ENCODE measurements at regions not wholly inside any gene's neighbourhood (a gene's known extent, or its start where the extent isn't known, plus 50 kb on each side); places are given as distances from the start of the nearest gene placed in this dataset.

- no peak for TF ChIP-seq CTCF (IDR thresholded peaks at IDR 0.05)
Observed at GRCh38 chr9:28922891-28923290, 1349.6 kb upstream of the C9orf72 start.

- TF ChIP-seq CTCF (IDR thresholded peaks at IDR 0.05): no peak
Observed at GRCh38 chr9:28923351-28923750, 1350.1 kb upstream of the C9orf72 start.

GRCh38 chr9:28925157-28925556 lies 1351.9 kb upstream of the C9orf72 start:
- no peak for TF ChIP-seq CTCF (IDR thresholded peaks at IDR 0.05)

- no peak for TF ChIP-seq CTCF (IDR thresholded peaks at IDR 0.05)
Observed at GRCh38 chr9:28926306-28926705, 1353.0 kb upstream of the C9orf72 start.

GRCh38 chr9:28927691-28928090 lies 1354.4 kb upstream of the C9orf72 start:
- no peak for TF ChIP-seq CTCF (IDR thresholded peaks at IDR 0.05)

GRCh38 chr9:28929433-28929832 lies 1356.2 kb upstream of the C9orf72 start:
- TF ChIP-seq CTCF (IDR thresholded peaks at IDR 0.05): no peak

- no peak for TF ChIP-seq CTCF (IDR thresholded peaks at IDR 0.05)
Observed at GRCh38 chr9:28930766-28931165, 1357.5 kb upstream of the C9orf72 start.

- TF ChIP-seq CTCF (IDR thresholded peaks at IDR 0.05): no peak
Observed at GRCh38 chr9:28934111-28934510, 1360.8 kb upstream of the C9orf72 start.
